DND-41 (cell line): ENCODE measurements at regions not wholly inside any gene's neighbourhood (a gene's known extent, or its start where the extent isn't known, plus 50 kb on each side); places are given as distances from the start of the nearest gene placed in this dataset.

Experiments
- ATAC-seq: fragments of 200-7000 bp; cut with Tn5 transposase; 3 replicates; pipeline ENCODE4 v1.9.1; 2021; ENCODE audit warnings: low read depth; ENCODE audit not compliant: insufficient read depth
- DNase-seq: peaks from one replicate; pipeline ENCODE4 v3.0.0-alpha.2; 2020
- H2AFZ ChIP-seq: 2 replicates; pipeline ENCODE4 v1.6.0; 2012; ENCODE audit warnings: low read depth, low read length
- H3K27ac ChIP-seq: 2 replicates; pipeline ENCODE4 v1.5.1; 2012; ENCODE audit warnings: low read length, inconsistent platforms
- H3K27me3 ChIP-seq: fragments of 200-600 bp; sonication (generic); 2 replicates; pipeline ENCODE4 v1.6.0; 2012; ENCODE audit warnings: low read length, mild to moderate bottlenecking, inconsistent platforms; ENCODE audit not compliant: insufficient read depth, poor library complexity
- H3K36me3 ChIP-seq: 2 replicates; pipeline ENCODE4 v1.5.1; 2012; ENCODE audit warnings: low read length, inconsistent platforms; ENCODE audit not compliant: insufficient read depth
- H3K4me1 ChIP-seq: 2 replicates; pipeline ENCODE4 v1.5.1; 2012; ENCODE audit warnings: mild to moderate bottlenecking, low read length; ENCODE audit not compliant: insufficient read depth
- H3K4me2 ChIP-seq: 2 replicates; pipeline ENCODE4 v1.6.0; 2012; ENCODE audit warnings: mild to moderate bottlenecking, moderate library complexity, low read length, inconsistent platforms; ENCODE audit not compliant: insufficient read depth
- H3K4me3 ChIP-seq, 2 experiments: fragments of 200-600 bp in 1 of 2; shearing (Covaris generic) in 1 of 2; 2 replicates each; pipeline ENCODE4 v1.5.1; 2012 to 2016; ENCODE audit warnings: inconsistent platforms in 2 of 2, low read length in 2 of 2, mild to moderate bottlenecking in 2 of 2, low read depth in 1 of 2, moderate library complexity in 1 of 2
- H3K79me2 ChIP-seq: 2 replicates; pipeline ENCODE4 v1.6.0; 2012; ENCODE audit warnings: low read length, inconsistent platforms; ENCODE audit not compliant: insufficient read depth
- H3K9ac ChIP-seq: 2 replicates; pipeline ENCODE4 v1.6.0; 2012; ENCODE audit warnings: low read depth, mild to moderate bottlenecking, inconsistent platforms, low read length, moderate library complexity
- H3K9me3 ChIP-seq: 2 replicates; pipeline ENCODE4 v1.5.1; 2012; ENCODE audit warnings: low read length, moderate library complexity, mild to moderate bottlenecking, inconsistent platforms; ENCODE audit not compliant: insufficient read depth, severe bottlenecking
- H4K20me1 ChIP-seq: 2 replicates; pipeline ENCODE4 v1.6.0; 2012; ENCODE audit warnings: low read length; ENCODE audit not compliant: insufficient read depth
- EZH2 ChIP-seq: IDR thresholded peaks from 3 replicates; pipeline ENCODE4 v1.6.1; 2012; ENCODE audit warnings: borderline replicate concordance, low read depth, mild to moderate bottlenecking, moderate library complexity, low read length, inconsistent platforms; ENCODE audit not compliant: severe bottlenecking
- TF ChIP-seq, protein P1 (sequence below): IDR thresholded peaks from 2 replicates; pipeline ENCODE4 v1.5.1; 2012; ENCODE audit warnings: borderline replicate concordance, low read length, moderate library complexity, mild to moderate bottlenecking; ENCODE audit not compliant: poor library complexity, severe bottlenecking; ENCODE audit errors: extremely low read depth

DNA sequence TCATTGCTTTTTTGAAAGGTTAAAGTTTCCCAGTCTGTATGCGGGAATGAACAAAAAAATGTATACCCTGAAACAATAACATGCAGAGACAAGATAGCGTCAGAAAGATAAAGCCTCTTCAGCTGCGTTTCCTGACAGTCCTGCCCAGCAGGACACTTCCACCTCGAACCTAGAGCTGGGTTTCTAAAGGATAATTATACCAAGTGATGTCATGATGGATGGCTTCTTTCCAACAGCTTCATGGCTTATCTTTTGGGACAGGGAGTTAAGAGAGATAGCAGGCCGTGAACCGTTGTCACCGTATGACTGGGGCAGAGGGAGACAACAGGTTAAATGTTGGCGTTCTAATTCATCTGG lies 267.6 kb upstream of the SGK1 start:
- no peak overlapping the region for H3K4me2 ChIP-seq

DNA sequence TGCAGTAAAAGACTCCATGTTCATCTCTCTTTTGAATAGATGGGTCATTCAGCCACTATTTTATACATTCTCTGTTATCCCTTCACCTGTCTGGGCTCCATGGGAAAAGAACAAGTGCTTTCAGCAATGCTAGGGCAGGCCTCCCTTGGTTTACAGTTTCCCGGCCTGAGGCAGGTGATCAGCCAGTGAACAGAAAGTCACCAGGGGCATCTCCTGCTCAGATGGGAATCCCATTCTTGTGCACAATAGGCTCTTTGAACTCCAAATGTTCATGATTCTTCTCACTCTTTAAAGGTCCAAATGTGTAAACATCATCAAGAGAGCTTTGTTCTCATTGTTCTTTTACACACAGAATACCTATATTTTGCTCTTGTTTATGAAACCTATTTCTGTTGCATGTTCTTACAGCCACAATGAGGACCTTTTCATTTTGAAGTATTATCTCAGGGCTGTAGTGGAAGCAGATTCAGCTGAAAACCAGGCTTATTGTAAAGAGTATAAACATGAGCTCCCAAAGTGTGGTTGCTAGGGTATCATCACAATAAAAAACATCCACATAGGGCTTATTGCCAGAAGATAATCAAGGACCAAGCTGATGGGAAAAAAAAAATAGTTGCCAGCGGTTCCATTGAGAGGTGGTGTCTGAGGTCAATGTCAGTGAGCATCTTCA lies 267.1 kb upstream of the SGK1 start:
- no peaks in the 10 kb centered on the region for H3K36me3 ChIP-seq
- H3K27ac ChIP-seq, result no peak overlapping the region
- H3K27me3 ChIP-seq, result no peaks in the 10 kb centered on the region
- no peak overlapping the region for H2AFZ ChIP-seq
- no peak overlapping the region for H3K4me2 ChIP-seq
- no peaks in the 10 kb centered on the region for H4K20me1 ChIP-seq
- no peak overlapping the region for H3K9ac ChIP-seq
- no peak overlapping the region for H3K4me3 ChIP-seq
- TF ChIP-seq, protein P1, sequence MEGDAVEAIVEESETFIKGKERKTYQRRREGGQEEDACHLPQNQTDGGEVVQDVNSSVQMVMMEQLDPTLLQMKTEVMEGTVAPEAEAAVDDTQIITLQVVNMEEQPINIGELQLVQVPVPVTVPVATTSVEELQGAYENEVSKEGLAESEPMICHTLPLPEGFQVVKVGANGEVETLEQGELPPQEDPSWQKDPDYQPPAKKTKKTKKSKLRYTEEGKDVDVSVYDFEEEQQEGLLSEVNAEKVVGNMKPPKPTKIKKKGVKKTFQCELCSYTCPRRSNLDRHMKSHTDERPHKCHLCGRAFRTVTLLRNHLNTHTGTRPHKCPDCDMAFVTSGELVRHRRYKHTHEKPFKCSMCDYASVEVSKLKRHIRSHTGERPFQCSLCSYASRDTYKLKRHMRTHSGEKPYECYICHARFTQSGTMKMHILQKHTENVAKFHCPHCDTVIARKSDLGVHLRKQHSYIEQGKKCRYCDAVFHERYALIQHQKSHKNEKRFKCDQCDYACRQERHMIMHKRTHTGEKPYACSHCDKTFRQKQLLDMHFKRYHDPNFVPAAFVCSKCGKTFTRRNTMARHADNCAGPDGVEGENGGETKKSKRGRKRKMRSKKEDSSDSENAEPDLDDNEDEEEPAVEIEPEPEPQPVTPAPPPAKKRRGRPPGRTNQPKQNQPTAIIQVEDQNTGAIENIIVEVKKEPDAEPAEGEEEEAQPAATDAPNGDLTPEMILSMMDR, result no peak
- TF ChIP-seq EZH2, result no peak
- H3K79me2 ChIP-seq, result no peaks in the 10 kb centered on the region
- DNase-seq (no peak), ATAC-seq (no peak)
- no peaks in the 10 kb centered on the region for H3K4me1 ChIP-seq
- H3K9me3 ChIP-seq, result no peaks in the 10 kb centered on the region

More for the DNA sequence above, 267.6 kb upstream of the SGK1 start:
- Histone ChIP-seq H3K27me3 (no peaks in the 10 kb centered on the region), H3K9me3 (no peaks in the 10 kb centered on the region), H3K27ac (no peak overlapping the region), H4K20me1 (no peaks in the 10 kb centered on the region), H3K4me3 (no peak overlapping the region), H2AFZ (no peak overlapping the region), H3K4me1 (no peaks in the 10 kb centered on the region), H3K36me3 (no peaks in the 10 kb centered on the region), H3K9ac (no peak overlapping the region), H3K79me2 (no peaks in the 10 kb centered on the region)
- no peak for ATAC-seq
- TF ChIP-seq EZH2, result no peak
- TF ChIP-seq, protein P1, result no peak
- no peak for DNase-seq

DNA sequence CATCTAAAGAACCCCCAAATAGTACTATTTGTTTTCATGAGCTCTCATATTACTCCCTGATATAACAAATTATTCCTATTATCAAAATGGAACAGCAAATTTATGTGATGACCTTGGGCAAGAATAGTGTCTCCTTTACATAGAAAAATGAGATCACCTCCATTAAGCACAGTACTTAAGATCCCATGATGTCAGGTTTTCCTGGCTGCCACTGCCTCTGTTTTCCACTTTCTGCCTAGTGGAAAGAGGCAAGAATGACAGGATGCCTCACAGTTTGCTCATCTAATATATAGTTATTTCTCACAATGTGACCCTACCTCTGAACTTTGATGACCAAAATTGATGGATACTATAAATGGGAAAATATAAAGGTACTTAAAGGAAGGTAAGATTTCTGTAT lies 260.1 kb upstream of the SGK1 start:
- Histone ChIP-seq H3K27ac (no peak overlapping the region), H3K27me3 (no peaks in the 10 kb centered on the region), H3K4me3 (no peak overlapping the region), H3K79me2 (no peaks in the 10 kb centered on the region), H4K20me1 (no peaks in the 10 kb centered on the region), H3K36me3 (no peaks in the 10 kb centered on the region), H3K9me3 (no peaks in the 10 kb centered on the region), H3K4me1 (no peaks in the 10 kb centered on the region), H2AFZ (no peak overlapping the region), H3K9ac (no peak overlapping the region), H3K4me2 (no peak overlapping the region)
- TF ChIP-seq, protein P1, result no peak
- TF ChIP-seq EZH2, result no peak
- DNase-seq (no peak), ATAC-seq (no peak)

DNA sequence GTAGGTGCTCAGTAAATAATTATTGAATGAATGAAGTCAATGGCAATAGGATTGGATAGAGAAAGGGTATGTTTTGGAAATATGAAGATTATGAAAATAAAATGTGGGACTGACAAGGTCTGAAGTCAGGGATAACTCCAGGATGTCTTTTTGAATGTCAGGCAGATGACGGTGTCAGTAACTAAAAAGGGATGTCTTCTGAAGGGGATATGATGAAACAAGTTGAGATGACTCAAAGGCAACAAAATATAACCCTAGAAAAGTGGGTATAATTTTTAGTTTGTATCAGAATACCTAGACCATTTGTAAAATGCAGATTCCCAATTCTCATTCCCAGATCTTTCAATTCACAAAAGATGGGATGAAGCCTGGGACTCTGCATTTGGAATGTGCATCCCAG lies 257.3 kb upstream of the SGK1 start:
- no peak overlapping the region for H3K4me2 ChIP-seq
- H3K27ac ChIP-seq, result no peak overlapping the region
- H3K36me3 ChIP-seq, result no peaks in the 10 kb centered on the region
- no peaks in the 10 kb centered on the region for H3K4me1 ChIP-seq
- no peaks in the 10 kb centered on the region for H4K20me1 ChIP-seq
- DNase-seq, result no peak
- H3K4me3 ChIP-seq, result no peak overlapping the region
- TF ChIP-seq EZH2, result no peak
- TF ChIP-seq, protein P1, result no peak
- no peak overlapping the region for H3K9ac ChIP-seq
- no peaks in the 10 kb centered on the region for H3K27me3 ChIP-seq
- H2AFZ ChIP-seq, result no peak overlapping the region
- ATAC-seq, result no peak
- H3K79me2 ChIP-seq, result no peaks in the 10 kb centered on the region
- H3K9me3 ChIP-seq, result no peaks in the 10 kb centered on the region
